ENCODE measurements at regions not wholly inside any gene's neighbourhood (a gene's known extent, or its start where the extent isn't known, plus 50 kb on each side); places are given as distances from the start of the nearest gene placed in this dataset.
"Not testable (repeated sequence)": the region's sequence is repeated elsewhere in the genome, so short reads cannot be mapped to it uniquely, and the experiment has no call there.

- in situ Hi-C loops (cut with MboI; ENCODE audit: low sequenced_read_pairs) = loop anchor here (25.0 kb wide), 2 partner anchors 451 to 576 kb away; no protein-coding TSS in a partner anchor
Measured at GRCh38 chr3:157861076-157861765, 245.0 kb downstream of the SHOX2 start.

- in situ Hi-C loops (cut with MboI; ENCODE audit: low sequenced_read_pairs) = loop anchor here (25.0 kb wide), 2 partner anchors 453 to 578 kb away; no protein-coding TSS in a partner anchor
Measured at GRCh38 chr3:157859541-157859940, 246.7 kb downstream of the SHOX2 start.

GRCh38 chr3:157858821-157859220 is 247.4 kb downstream of the SHOX2 start:
- in situ Hi-C loops (cut with MboI; ENCODE audit: low sequenced_read_pairs) = loop anchor here (25.0 kb wide), 2 partner anchors 453 to 578 kb away; no protein-coding TSS in a partner anchor

- in situ Hi-C loops (cut with MboI; ENCODE audit: low sequenced_read_pairs) = loop anchor here (25.0 kb wide), 2 partner anchors 455 to 580 kb away; no protein-coding TSS in a partner anchor
Measured at GRCh38 chr3:157857440-157857839, 248.8 kb downstream of the SHOX2 start.

- in situ Hi-C loops (cut with MboI; ENCODE audit: low sequenced_read_pairs) = loop anchor here (25.0 kb wide), 2 partner anchors 456 to 581 kb away; no protein-coding TSS in a partner anchor
Measured at GRCh38 chr3:157856078-157856939, 249.9 kb downstream of the SHOX2 start.

GRCh38 chr3:157845839-157846238 is 260.4 kb downstream of the SHOX2 start:
- in situ Hi-C loops (cut with MboI; ENCODE audit: low sequenced_read_pairs) = not testable (repeated sequence)

GRCh38 chr3:157844800-157845565 is 261.2 kb downstream of the SHOX2 start:
- in situ Hi-C loops (cut with MboI; ENCODE audit: low sequenced_read_pairs) = no loop called here

- in situ Hi-C loops (cut with MboI; ENCODE audit: low sequenced_read_pairs) = no loop called here
Measured at GRCh38 chr3:157844216-157844615, 262.0 kb downstream of the SHOX2 start.

- in situ Hi-C loops (cut with MboI; ENCODE audit: low sequenced_read_pairs) = no loop called here
Measured at GRCh38 chr3:157841029-157841428, 265.2 kb downstream of the SHOX2 start.

- in situ Hi-C loops (cut with MboI; ENCODE audit: low sequenced_read_pairs) = no loop called here
Measured at GRCh38 chr3:157840564-157840963, 265.7 kb downstream of the SHOX2 start.

- in situ Hi-C loops (cut with MboI; ENCODE audit: low sequenced_read_pairs) = no loop called here
Measured at GRCh38 chr3:157838457-157838856, 267.8 kb downstream of the SHOX2 start.

GRCh38 chr3:157837336-157837735 is 268.9 kb downstream of the SHOX2 start:
- in situ Hi-C loops (cut with MboI; ENCODE audit: low sequenced_read_pairs) = no loop called here

- in situ Hi-C loops (cut with MboI; ENCODE audit: low sequenced_read_pairs) = no loop called here
Measured at GRCh38 chr3:157836022-157836421, 270.2 kb downstream of the SHOX2 start.

- in situ Hi-C loops (cut with MboI; ENCODE audit: low sequenced_read_pairs) = no loop called here
Measured at GRCh38 chr3:157832588-157832987, 273.6 kb downstream of the SHOX2 start.

GRCh38 chr3:157830556-157831236 is 275.5 kb downstream of the SHOX2 start:
- in situ Hi-C loops (cut with MboI; ENCODE audit: low sequenced_read_pairs) = no loop called here

GRCh38 chr3:157829786-157830185 is 276.4 kb downstream of the SHOX2 start:
- in situ Hi-C loops (cut with MboI; ENCODE audit: low sequenced_read_pairs) = no loop called here

- in situ Hi-C loops (cut with MboI; ENCODE audit: low sequenced_read_pairs) = no loop called here
Measured at GRCh38 chr3:157824281-157824680, 281.9 kb downstream of the SHOX2 start.

GRCh38 chr3:157823050-157823449 is 283.2 kb downstream of the SHOX2 start:
- in situ Hi-C loops (cut with MboI; ENCODE audit: low sequenced_read_pairs) = no loop called here

GRCh38 chr3:157820157-157820517 is 286.1 kb downstream of the SHOX2 start:
- in situ Hi-C loops (cut with MboI; ENCODE audit: low sequenced_read_pairs) = no loop called here

All from HL-60/S4 treated with retinoic acid at 250 ng/mL for 4 days and 3 days (cell line).